Hepatocyte (in vitro differentiated cells): ENCODE measurements at regions not wholly inside any gene's neighbourhood (a gene's known extent, or its start where the extent isn't known, plus 50 kb on each side); places are given as distances from the start of the nearest gene placed in this dataset.

Experiments
- DNase-seq: peaks from one replicate; pipeline ENCODE4 v3.0.0-alpha.2; 2016; ENCODE audit warnings: low spot score
- H2AFZ ChIP-seq: fragments of 200-600 bp; sonication (generic); 2 replicates; pipeline ENCODE4 v1.6.0; 2016; ENCODE audit warnings: antibody characterized with exemption, mild to moderate bottlenecking
- H3K27ac ChIP-seq: fragments of 200-600 bp; sonication (generic); 2 replicates; pipeline ENCODE4 v1.5.1; 2016; ENCODE audit warnings: mild to moderate bottlenecking
- H3K27me3 ChIP-seq: fragments of 200-600 bp; sonication (generic); 2 replicates; pipeline ENCODE4 v1.6.1; 2016
- H3K36me3 ChIP-seq: fragments of 200-600 bp; sonication (generic); replicated peaks from 2 replicates; pipeline ENCODE4 v1.5.1; 2016; ENCODE audit warnings: low read depth; ENCODE audit not compliant: insufficient read depth
- H3K4me1 ChIP-seq: fragments of 200-600 bp; sonication (generic); 2 replicates; pipeline ENCODE4 v1.5.1; 2016; ENCODE audit warnings: mild to moderate bottlenecking, moderate library complexity; ENCODE audit not compliant: insufficient read depth
- H3K4me2 ChIP-seq: fragments of 200-600 bp; sonication (generic); 2 replicates; pipeline ENCODE4 v1.6.0; 2016
- H3K4me3 ChIP-seq: fragments of 200-600 bp; sonication (generic); 2 replicates; pipeline ENCODE4 v1.5.1; 2016; ENCODE audit warnings: mild to moderate bottlenecking
- H3K79me2 ChIP-seq: fragments of 200-600 bp; sonication (generic); 2 replicates; pipeline ENCODE4 v1.6.0; 2017; ENCODE audit warnings: mild to moderate bottlenecking
- H3K9me2 ChIP-seq: fragments of 200-600 bp; sonication (generic); replicated peaks from 2 replicates; pipeline ENCODE4 v1.6.0; 2017; ENCODE audit warnings: mild to moderate bottlenecking; ENCODE audit not compliant: insufficient read depth
- H3K9me3 ChIP-seq: fragments of 200-600 bp; sonication (generic); 2 replicates; pipeline ENCODE4 v1.5.1; 2016; ENCODE audit warnings: low read depth, mild to moderate bottlenecking
- H4K20me1 ChIP-seq: fragments of 200-600 bp; sonication (generic); 2 replicates; pipeline ENCODE4 v1.6.0; 2016; ENCODE audit warnings: mild to moderate bottlenecking; ENCODE audit not compliant: insufficient read depth, poor library complexity, severe bottlenecking
- EZH2 ChIP-seq: fragments of 200-600 bp; sonication (generic); IDR thresholded peaks from 2 replicates; pipeline ENCODE4 v1.6.1; 2016; ENCODE audit warnings: antibody characterized with exemption, mild to moderate bottlenecking, borderline replicate concordance
- EZH2phosphoT487 ChIP-seq: fragments of 200-600 bp; sonication (generic); IDR thresholded peaks from one replicate; pipeline ENCODE4 v1.6.1; 2018; ENCODE audit warnings: antibody characterized with exemption, mild to moderate bottlenecking, low read depth, moderate library complexity; ENCODE audit not compliant: unreplicated experiment, severe bottlenecking
- WGBS: methylation state at CpG from one replicate; pipeline ENCODE4 v1.1.6; 2016; ENCODE audit warnings: low lambda C conversion rate; ENCODE audit errors: missing lambda C conversion rate; 5-methylcytosine and 5-hydroxymethylcytosine counted together
- TF ChIP-seq, protein P1 (sequence below): fragments of 200-600 bp; sonication (generic); IDR thresholded peaks from 2 replicates; pipeline ENCODE4 v1.5.1; 2016; ENCODE audit warnings: antibody characterized with exemption, mild to moderate bottlenecking; ENCODE audit not compliant: poor library complexity

DNA sequence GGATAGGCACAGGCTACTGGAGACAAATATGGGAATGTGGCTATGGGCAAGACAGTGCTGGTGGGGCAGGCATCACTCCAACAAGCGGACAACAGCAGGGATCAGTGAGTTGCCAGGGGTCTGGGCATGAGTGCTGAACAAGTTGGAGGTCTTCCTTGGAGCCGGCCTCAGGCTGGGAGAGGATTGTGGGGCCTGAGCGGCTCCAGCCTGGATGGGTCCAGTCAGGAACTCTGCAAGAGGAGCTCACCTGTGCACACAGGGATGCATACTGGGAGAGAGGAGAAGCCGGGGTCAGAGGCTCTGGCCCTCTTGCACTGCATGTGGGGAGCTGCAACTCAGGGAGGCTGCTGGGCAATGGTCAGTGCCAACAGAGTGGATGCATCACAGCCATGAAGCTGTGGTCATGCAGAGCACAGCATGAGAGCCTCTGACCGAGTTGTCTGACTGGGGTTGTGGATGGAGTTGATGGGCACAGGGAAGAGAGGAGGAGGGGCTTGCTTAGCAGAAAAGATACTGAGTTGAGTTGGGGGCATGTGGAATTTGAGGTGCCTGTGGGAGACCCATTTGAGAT is 204.0 kb upstream of the ZNF32 start:
- H3K4me2 ChIP-seq: no peak overlapping the region
- TF ChIP-seq, protein P1, sequence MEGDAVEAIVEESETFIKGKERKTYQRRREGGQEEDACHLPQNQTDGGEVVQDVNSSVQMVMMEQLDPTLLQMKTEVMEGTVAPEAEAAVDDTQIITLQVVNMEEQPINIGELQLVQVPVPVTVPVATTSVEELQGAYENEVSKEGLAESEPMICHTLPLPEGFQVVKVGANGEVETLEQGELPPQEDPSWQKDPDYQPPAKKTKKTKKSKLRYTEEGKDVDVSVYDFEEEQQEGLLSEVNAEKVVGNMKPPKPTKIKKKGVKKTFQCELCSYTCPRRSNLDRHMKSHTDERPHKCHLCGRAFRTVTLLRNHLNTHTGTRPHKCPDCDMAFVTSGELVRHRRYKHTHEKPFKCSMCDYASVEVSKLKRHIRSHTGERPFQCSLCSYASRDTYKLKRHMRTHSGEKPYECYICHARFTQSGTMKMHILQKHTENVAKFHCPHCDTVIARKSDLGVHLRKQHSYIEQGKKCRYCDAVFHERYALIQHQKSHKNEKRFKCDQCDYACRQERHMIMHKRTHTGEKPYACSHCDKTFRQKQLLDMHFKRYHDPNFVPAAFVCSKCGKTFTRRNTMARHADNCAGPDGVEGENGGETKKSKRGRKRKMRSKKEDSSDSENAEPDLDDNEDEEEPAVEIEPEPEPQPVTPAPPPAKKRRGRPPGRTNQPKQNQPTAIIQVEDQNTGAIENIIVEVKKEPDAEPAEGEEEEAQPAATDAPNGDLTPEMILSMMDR: no peak
- TF ChIP-seq EZH2phosphoT487 (no peak), EZH2 (no peak)
- no peaks in the 10 kb centered on the region for H3K79me2 ChIP-seq
- no peak overlapping the region for H3K27ac ChIP-seq
- no peaks in the 10 kb centered on the region for H3K36me3 ChIP-seq
- no peak overlapping the region for H2AFZ ChIP-seq
- 99% methylated on average over 5 of the region's 5 CpGs for WGBS
- H3K4me1 ChIP-seq: no peaks in the 10 kb centered on the region
- no peaks in the 10 kb centered on the region for H3K27me3 ChIP-seq
- no peaks in the 10 kb centered on the region for H3K9me3 ChIP-seq
- H3K4me3 ChIP-seq: no peak overlapping the region
- no peak for DNase-seq
- no peaks in the 10 kb centered on the region for H4K20me1 ChIP-seq
- no peaks in the 10 kb centered on the region for H3K9me2 ChIP-seq

DNA sequence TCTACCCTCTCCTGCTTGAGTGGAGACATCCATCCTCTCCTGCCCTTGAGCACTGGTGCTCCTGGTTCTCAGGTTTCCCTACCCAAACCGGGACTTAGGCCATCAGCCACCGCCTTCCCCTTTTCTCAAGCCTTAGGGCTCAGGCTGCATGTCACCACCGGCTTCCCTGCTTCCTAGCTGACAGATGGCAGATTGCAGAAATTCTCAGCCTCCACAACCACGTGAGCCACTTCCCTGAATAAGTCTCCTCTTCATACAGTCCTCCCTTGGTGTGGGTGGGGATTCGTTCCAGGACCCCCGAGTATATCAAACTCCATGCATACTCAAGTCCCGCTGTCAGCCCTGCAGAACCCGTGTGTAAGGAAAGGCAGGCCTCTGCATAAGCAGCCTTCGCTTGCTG is 203.5 kb upstream of the ZNF32 start:
- H4K20me1 ChIP-seq: no peaks in the 10 kb centered on the region
- TF ChIP-seq EZH2phosphoT487 (no peak), EZH2 (no peak)
- TF ChIP-seq, protein P1: no peak
- WGBS: 75% methylated on average over 9 of the region's 9 CpGs

DNA sequence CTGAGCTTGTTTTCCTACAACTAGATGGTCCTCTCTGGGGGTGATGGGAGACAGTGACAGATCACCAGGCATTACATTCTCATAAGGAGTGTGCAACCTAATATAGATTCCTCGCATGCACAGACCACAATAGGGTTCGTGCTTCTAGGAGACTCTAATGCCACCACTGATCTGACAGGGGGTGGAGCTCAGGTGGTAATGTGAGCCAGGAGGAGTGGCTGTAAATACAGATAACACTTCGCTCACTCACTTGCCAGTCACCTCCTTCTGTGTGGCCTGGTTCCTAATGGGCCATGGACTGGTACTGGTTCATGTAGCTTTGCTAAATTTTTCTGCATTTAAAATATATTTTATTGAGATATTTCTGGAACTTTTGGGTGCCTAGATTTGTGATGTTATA is 202.3 kb upstream of the ZNF32 start:
- Histone ChIP-seq H3K4me3 (no peak overlapping the region), H3K36me3 (no peaks in the 10 kb centered on the region), H3K27me3 (no peaks in the 10 kb centered on the region), H2AFZ (no peak overlapping the region), H3K4me2 (no peak overlapping the region), H3K27ac (no peak overlapping the region), H3K79me2 (no peaks in the 10 kb centered on the region), H3K9me2 (no peaks in the 10 kb centered on the region), H4K20me1 (no peaks in the 10 kb centered on the region), H3K9me3 (no peaks in the 10 kb centered on the region), H3K4me1 (no peaks in the 10 kb centered on the region)
- DNase-seq: no peak
- 68% methylated on average over 3 of the region's 3 CpGs for WGBS
- TF ChIP-seq, protein P1: no peak
- TF ChIP-seq EZH2 (no peak), EZH2phosphoT487 (no peak)

More for the DNA sequence above, 203.5 kb upstream of the ZNF32 start:
- no peak for DNase-seq
- no peaks in the 10 kb centered on the region for H3K27me3 ChIP-seq
- H2AFZ ChIP-seq: no peak overlapping the region
- no peaks in the 10 kb centered on the region for H3K36me3 ChIP-seq
- H3K4me2 ChIP-seq: no peak overlapping the region
- H3K79me2 ChIP-seq: no peaks in the 10 kb centered on the region
- H3K27ac ChIP-seq: no peak overlapping the region
- H3K9me2 ChIP-seq: no peaks in the 10 kb centered on the region
- no peak overlapping the region for H3K4me3 ChIP-seq
- no peaks in the 10 kb centered on the region for H3K9me3 ChIP-seq
- H3K4me1 ChIP-seq: no peaks in the 10 kb centered on the region

DNA sequence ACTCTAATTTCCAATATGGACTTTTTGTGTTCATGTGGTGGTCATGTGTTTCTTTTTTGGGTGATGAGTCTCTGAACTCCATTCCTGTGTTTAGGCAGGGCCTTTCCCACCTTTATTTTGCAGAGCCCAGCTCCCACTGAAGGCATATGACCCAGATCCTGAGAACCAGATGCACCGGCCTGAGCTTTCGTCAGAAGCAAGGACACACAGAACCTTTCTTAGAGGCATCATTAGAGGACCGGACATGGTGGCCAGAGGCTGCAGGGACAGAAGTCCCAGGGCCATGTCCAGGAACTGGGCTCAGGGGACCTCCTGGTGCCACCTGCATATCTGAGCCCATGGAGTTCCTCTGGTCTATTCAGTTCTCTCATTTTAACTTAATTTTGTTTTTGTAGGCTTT is 200.9 kb upstream of the ZNF32 start:
- 97% methylated on average over 3 of the region's 3 CpGs for WGBS
- DNase-seq: no peak

More for the DNA sequence above, 200.9 kb upstream of the ZNF32 start:
- H3K9me3 ChIP-seq: no peaks in the 10 kb centered on the region
- no peaks in the 10 kb centered on the region for H3K27me3 ChIP-seq
- no peaks in the 10 kb centered on the region for H3K9me2 ChIP-seq
- no peak for TF ChIP-seq EZH2phosphoT487
- no peak for TF ChIP-seq EZH2
- TF ChIP-seq, protein P1: no peak
- no peaks in the 10 kb centered on the region for H3K36me3 ChIP-seq
- H3K27ac ChIP-seq: no peak overlapping the region
- no peak overlapping the region for H2AFZ ChIP-seq
- no peaks in the 10 kb centered on the region for H3K79me2 ChIP-seq
- H3K4me2 ChIP-seq: no peak overlapping the region
- no peak overlapping the region for H3K4me3 ChIP-seq
- no peaks in the 10 kb centered on the region for H4K20me1 ChIP-seq
- no peaks in the 10 kb centered on the region for H3K4me1 ChIP-seq
